ENCODE measurements at regions not wholly inside any gene's neighbourhood (a gene's known extent, or its start where the extent isn't known, plus 50 kb on each side); places are given as distances from the start of the nearest gene placed in this dataset.

DNA sequence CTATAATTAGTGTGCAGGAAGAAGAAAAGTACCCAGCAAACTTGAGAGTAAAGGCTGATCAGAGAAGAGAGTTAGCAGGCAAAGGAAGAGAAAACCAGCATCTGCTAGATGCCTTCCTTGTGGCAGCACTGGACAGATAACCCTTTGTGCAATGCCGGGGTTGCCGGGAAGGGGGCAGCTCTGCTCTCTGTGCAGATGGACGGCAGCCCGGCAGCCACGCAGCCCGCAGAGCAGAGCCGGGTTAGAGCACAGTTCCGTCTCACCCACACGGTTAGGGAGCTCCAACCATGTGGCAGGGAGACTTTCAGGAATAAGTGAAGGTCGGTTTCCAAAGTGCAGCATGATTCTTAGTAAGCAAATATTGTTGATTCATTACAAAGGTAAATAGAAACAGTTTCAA lies 80.0 kb upstream of the RPS6KA2 start:
- Histone ChIP-seq H3K4me3 (no peak overlapping the region), H3K4me2 (no peak overlapping the region), H3F3A (ENCODE audit: low read depth) (no peaks in the 10 kb centered on the region), H4K20me1 (ENCODE audit: low read depth) (no peaks in the 10 kb centered on the region), H3K4me1 (no peaks in the 10 kb centered on the region), H3K9me3 (ENCODE audit: low read depth) (no peaks in the 10 kb centered on the region), H3K36me3 (no peaks in the 10 kb centered on the region), H3K27ac (no peak overlapping the region), H3K79me2 (ENCODE audit: low read depth) (no peaks in the 10 kb centered on the region), H2AFZ (replicated peaks) (peak overlapping the region; percentile 26), H3K27me3 (peaks cover 14% of the 10 kb centered on the region), H3K9ac (no peak overlapping the region)
- peaks cover 6% of the 10 kb centered on the region for H3K4me1 Mint-ChIP-seq
- peaks cover 4% of the 10 kb centered on the region for H3K9me3 Mint-ChIP-seq
- H3K36me3 Mint-ChIP-seq: no peaks in the 10 kb centered on the region
- no peak overlapping the region for H3K4me3 Mint-ChIP-seq
- peak; percentile 77 for DNase-seq (ENCODE audit: low spot score)
- H3K27me3 Mint-ChIP-seq (ENCODE audit: insufficient read depth, low read depth): no peaks in the 10 kb centered on the region
- TF ChIP-seq, protein P1, sequence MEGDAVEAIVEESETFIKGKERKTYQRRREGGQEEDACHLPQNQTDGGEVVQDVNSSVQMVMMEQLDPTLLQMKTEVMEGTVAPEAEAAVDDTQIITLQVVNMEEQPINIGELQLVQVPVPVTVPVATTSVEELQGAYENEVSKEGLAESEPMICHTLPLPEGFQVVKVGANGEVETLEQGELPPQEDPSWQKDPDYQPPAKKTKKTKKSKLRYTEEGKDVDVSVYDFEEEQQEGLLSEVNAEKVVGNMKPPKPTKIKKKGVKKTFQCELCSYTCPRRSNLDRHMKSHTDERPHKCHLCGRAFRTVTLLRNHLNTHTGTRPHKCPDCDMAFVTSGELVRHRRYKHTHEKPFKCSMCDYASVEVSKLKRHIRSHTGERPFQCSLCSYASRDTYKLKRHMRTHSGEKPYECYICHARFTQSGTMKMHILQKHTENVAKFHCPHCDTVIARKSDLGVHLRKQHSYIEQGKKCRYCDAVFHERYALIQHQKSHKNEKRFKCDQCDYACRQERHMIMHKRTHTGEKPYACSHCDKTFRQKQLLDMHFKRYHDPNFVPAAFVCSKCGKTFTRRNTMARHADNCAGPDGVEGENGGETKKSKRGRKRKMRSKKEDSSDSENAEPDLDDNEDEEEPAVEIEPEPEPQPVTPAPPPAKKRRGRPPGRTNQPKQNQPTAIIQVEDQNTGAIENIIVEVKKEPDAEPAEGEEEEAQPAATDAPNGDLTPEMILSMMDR (IDR thresholded peaks at IDR 0.05): peak; percentile 70
- TF ChIP-seq EZH2 (IDR thresholded peaks at IDR 0.05): no peak
- H3K27ac Mint-ChIP-seq: no peak overlapping the region

DNA sequence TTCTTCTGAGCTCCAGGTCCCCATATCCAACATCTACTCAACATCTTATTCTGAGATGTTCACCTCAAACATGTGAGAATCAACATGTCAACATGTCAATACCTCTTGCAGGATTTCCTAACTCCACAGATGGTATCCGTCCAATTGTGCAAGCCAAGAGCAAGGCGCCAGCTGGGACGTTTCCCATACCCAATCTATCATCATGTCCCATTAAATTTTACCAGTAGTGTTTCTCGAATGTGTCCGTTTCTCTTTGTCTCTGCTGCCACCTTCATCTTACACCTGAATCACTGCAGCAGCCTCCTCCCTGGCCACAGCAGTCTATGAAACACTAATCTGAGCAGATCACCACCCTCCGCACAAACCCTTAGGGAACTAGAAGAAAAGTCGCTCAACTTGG lies 78.0 kb upstream of the RPS6KA2 start:
- H3K9ac ChIP-seq: no peak overlapping the region
- no peaks in the 10 kb centered on the region for H3K79me2 ChIP-seq (ENCODE audit: low read depth)
- H4K20me1 ChIP-seq (ENCODE audit: low read depth): no peaks in the 10 kb centered on the region
- no peak overlapping the region for H3K4me3 Mint-ChIP-seq
- H3K27ac Mint-ChIP-seq: no peak overlapping the region
- DNase-seq (ENCODE audit: low spot score): no peak
- H3K4me1 Mint-ChIP-seq: peaks cover 6% of the 10 kb centered on the region
- no peak overlapping the region for H3K4me2 ChIP-seq
- H3K9me3 ChIP-seq (ENCODE audit: low read depth): no peaks in the 10 kb centered on the region
- H3K9me3 Mint-ChIP-seq: no peaks in the 10 kb centered on the region
- no peak overlapping the region for H2AFZ ChIP-seq (replicated peaks)
- H3F3A ChIP-seq (ENCODE audit: low read depth): peaks cover 2% of the 10 kb centered on the region
- H3K27me3 Mint-ChIP-seq (ENCODE audit: insufficient read depth, low read depth): no peaks in the 10 kb centered on the region
- H3K36me3 ChIP-seq: no peaks in the 10 kb centered on the region
- TF ChIP-seq EZH2phosphoT487 (IDR thresholded peaks at IDR 0.05) (no peak), EZH2 (IDR thresholded peaks at IDR 0.05) (no peak)
- TF ChIP-seq, protein P1 (IDR thresholded peaks at IDR 0.05): no peak
- H3K27ac ChIP-seq: no peak overlapping the region
- H3K36me3 Mint-ChIP-seq: peaks cover 3% of the 10 kb centered on the region
- no peaks in the 10 kb centered on the region for H3K4me1 ChIP-seq
- H3K4me3 ChIP-seq: no peak overlapping the region
- H3K27me3 ChIP-seq: peaks cover 14% of the 10 kb centered on the region

DNA sequence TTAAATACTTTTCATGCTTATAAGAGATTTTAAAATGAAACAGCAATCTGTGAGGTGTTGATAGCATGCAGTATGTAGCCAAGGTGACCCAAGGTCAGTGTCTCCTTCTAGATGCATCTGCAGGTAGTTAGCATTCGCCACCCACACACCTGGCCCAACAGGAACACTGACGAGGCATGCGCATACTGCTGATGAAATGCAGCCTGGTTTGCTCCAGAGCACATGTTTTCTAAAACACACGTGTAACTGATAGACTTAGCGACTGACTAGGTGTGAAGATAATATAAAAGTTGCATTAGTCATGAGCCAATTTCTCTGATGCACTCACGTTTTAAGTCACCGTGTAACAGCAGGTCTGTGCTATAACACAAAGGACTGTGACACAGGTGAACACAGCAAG lies 77.1 kb upstream of the RPS6KA2 start:
- Mint-ChIP-seq H3K4me3 (no peak overlapping the region), H3K27me3 (ENCODE audit: insufficient read depth, low read depth) (no peaks in the 10 kb centered on the region), H3K36me3 (peaks cover 3% of the 10 kb centered on the region), H3K27ac (no peak overlapping the region), H3K9me3 (no peaks in the 10 kb centered on the region), H3K4me1 (peaks cover 2% of the 10 kb centered on the region)
- no peak for DNase-seq (ENCODE audit: low spot score)
- H2AFZ ChIP-seq (replicated peaks): no peak overlapping the region
- H3K4me3 ChIP-seq: no peak overlapping the region
- H3K4me2 ChIP-seq: no peak overlapping the region
- no peak overlapping the region for H3K9ac ChIP-seq
- H3K36me3 ChIP-seq: no peaks in the 10 kb centered on the region
- H3K4me1 ChIP-seq: no peaks in the 10 kb centered on the region
- H3K27ac ChIP-seq: no peak overlapping the region
- TF ChIP-seq EZH2 (IDR thresholded peaks at IDR 0.05): no peak
- TF ChIP-seq EZH2phosphoT487 (IDR thresholded peaks at IDR 0.05): no peak
- TF ChIP-seq, protein P1 (IDR thresholded peaks at IDR 0.05): no peak
- H3K9me3 ChIP-seq (ENCODE audit: low read depth): no peaks in the 10 kb centered on the region
- H3F3A ChIP-seq (ENCODE audit: low read depth): peaks cover 2% of the 10 kb centered on the region
- H3K27me3 ChIP-seq: peaks cover 14% of the 10 kb centered on the region
- H3K79me2 ChIP-seq (ENCODE audit: low read depth): no peaks in the 10 kb centered on the region
- H4K20me1 ChIP-seq (ENCODE audit: low read depth): no peaks in the 10 kb centered on the region

Measured in neural progenitor cell (in vitro differentiated cells).